Inflammatory macrophage (primary cell): ENCODE measurements at regions not wholly inside any gene's neighbourhood (a gene's known extent, or its start where the extent isn't known, plus 50 kb on each side); places are given as distances from the start of the nearest gene placed in this dataset.
"Not testable (repeated sequence)": the region's sequence is repeated elsewhere in the genome, so short reads cannot be mapped to it uniquely, and the experiment has no call there.

Experiments used
- DNase-seq, 2 donors: peaks; one replicate each; pipeline ENCODE4 v3.0.0-alpha.2; 2020 to 2022

GRCh38 chr6:74705451-74705850 is 500.4 kb downstream of the COL12A1 start:
- DNase-seq: no peak

GRCh38 chr6:74704540-74704939 is 501.3 kb downstream of the COL12A1 start:
- DNase-seq: not testable (repeated sequence)

GRCh38 chr6:74690365-74690764 is 515.5 kb downstream of the COL12A1 start:
- DNase-seq: no peak

DNA sequence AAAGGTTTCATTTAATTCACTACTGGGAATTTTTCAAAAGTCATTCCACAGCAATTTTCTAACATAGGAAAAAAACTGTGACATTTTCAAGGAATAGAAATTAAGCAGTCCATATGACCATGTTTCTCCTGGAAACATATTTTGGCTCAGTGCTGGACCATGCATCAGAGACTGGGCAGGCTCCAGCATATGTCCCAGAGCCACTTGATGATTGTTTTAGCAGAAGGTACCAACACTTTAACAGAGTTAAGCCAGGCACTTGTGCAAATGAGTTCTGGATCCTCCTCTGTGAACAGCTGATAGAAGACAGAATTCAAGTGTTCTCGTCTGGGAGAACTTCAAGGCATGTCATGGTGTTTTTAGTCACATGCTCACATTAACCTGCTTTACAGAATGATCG is 516.3 kb downstream of the COL12A1 start:
- DNase-seq: no peak

GRCh38 chr6:74677463-74677862 is 528.4 kb downstream of the COL12A1 start:
- no peak for DNase-seq

- DNase-seq: no peak
Observed at GRCh38 chr6:74676906-74677305, 528.9 kb downstream of the COL12A1 start.

DNA sequence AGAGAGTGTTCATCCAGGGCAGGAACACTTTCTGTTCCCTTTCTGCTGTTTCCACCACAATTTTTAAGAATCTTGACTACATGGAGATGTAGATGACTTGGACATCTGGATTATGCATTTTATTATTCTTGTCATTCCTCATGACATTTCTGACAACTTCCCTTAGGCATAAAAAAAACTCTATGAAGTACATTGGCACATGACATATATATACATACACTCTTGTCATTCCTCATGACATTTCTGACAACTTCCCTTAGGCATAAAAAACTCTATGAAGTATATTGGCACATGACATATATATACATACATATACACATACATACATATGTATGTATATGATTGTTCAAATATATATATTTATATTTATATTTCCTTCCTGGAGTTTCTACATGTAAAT is 531.5 kb downstream of the COL12A1 start:
- DNase-seq: no peak

- DNase-seq: no peak
Observed at GRCh38 chr6:74671558-74672025, 534.3 kb downstream of the COL12A1 start.

DNA sequence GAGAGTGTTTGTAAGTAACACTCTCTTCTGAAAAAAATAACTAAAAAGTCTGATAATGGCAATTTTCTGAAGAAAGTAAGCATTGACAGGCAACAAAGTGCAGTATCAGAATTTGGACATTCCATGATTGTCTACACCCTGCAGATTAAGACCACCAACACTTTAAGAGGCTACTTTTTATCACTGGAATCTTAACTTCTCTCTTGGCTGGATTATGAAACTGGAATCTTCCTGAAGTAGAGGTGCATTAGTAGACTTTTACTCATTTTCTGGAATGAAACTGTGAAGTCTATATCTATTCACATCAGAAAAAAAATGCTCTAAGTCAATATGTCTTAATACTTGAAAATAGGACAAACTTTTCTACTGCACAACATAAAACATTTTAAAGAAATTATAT is 547.5 kb downstream of the COL12A1 start:
- DNase-seq: no peak

- no peak for DNase-seq
Observed at GRCh38 chr6:74657931-74658330, 547.9 kb downstream of the COL12A1 start.

DNA sequence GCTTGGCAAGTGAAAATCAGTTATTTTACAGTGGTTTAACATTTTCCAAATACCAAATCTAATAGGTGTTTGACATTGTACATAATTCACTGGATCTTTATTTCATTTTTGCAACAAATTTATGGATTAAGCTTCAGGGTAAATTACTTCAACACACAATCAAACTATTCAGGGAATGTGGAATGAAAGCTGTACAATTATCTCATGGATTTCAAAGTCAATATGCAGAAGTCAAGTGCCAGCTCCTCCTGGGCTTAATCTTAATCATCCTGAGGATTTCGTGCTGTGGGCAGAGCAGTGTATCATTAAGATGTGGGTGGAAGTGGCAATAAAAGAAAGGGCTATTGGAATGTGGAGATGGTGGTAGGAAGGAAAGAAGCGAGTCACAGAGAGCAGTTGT is 548.8 kb downstream of the COL12A1 start:
- DNase-seq: no peak

DNA sequence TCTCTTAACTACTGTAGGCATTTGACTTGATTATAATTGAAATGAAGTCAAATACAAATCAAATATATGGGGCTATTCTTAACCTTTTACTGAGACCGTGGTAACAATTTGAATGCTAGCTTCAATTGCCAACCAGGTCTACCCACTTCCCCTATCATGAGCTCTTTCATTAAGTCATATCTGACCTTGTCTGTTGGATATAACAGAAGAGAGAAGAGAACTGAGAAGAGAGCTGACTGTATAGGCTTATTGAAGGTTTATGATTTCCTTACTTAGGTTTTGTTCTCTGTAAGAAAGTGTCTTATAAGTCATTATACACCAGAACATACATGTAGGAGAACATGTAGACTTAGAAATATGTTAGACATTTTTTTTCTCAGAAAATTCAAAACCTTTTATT is 549.4 kb downstream of the COL12A1 start:
- DNase-seq: no peak

DNA sequence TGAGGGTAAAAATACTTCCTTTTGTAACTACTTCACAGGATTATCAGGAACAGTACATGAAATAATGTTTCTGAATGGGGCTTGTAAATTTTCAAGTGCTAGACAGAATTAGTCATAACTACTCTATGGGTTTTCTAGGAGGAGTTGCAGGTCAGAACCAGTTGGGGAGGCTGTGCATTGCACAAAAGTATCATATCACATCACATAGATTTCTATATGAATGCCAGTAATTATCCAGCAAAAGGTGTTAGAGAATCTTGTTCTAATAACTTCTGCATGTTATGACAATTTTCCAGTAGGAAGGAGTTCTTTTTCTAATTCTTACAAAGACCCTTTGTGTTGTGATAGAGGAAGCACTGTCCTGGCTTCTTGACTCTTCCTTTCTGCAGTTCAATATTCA is 551.6 kb downstream of the COL12A1 start:
- no peak for DNase-seq

DNA sequence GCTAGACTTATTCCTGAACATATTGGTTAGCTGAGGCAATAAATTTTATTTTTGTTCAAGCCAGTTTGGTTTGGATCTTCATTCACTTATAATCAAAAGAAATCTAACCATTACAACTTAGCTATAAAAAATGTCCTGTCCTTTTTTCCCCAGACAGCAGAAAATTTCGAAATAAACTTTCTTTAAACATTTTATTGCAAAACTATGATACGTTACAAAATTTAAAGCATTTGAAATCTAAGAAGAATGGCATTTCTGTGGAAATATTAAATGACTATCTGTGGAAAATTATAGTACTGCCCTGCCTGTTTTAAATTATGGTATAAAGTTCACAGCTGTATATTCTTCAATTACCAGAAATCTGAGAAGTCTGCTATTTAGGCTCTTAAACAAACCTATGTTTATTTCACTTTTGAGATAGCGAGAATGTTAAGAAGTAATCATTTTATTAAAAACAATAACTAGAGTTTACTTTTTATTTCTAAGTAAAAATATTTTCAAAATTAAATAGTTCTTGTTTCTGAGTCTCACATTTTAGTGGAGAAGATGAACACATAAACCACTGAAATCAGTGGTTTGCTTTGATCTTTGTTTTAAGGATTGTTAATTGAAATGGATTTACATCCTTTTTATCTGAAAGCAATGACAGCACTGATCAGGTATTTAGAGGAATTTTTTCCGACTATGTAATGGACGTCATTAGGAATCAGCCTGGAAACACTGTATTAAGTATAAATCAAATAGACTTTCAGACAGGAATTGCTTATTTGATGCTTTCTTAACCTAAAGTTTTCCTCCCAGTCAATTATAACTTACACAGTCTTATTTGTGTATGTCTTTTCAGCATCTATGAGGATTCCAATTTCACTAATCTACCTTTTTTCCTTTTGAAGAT is 553.7 kb downstream of the COL12A1 start:
- DNase-seq: no peak

GRCh38 chr6:74650668-74651067 is 555.2 kb downstream of the COL12A1 start:
- no peak for DNase-seq

- no peak for DNase-seq
Observed at GRCh38 chr6:74646461-74646860, 559.4 kb downstream of the COL12A1 start.

DNA sequence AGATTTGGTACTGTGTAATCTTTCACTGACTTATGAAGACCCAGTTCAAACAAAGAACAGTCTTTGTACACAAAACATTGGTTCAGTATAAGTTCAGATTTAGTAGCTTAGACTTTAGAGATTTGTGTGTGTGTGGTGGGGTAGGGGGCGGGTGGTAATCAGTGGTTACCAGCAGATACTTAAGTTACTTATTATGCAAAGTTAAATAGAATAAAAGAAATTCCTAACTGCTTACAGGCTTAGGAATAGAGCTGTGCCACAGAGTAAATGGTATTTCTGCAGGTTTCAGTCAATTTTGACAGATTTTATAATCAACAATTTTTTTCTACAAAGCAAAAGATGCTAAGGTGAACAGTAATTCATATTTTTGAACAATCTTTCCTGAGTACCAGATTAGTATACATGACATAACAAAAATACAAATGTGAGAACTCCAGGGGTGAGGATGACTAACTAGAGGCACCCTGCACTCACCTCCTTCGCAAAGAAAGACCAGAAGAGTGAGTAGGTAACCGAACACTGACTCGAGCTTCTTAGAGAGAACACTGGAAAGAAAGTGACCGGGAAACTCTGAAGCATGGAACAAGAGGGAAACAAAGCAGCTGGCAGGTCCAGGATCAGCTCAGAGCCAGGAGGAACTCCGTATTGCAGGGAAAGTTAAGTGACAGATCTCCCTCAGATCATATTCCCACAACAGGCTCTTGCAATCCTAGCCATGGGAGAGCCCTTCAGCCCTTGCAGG is 560.6 kb downstream of the COL12A1 start:
- no peak for DNase-seq

DNA sequence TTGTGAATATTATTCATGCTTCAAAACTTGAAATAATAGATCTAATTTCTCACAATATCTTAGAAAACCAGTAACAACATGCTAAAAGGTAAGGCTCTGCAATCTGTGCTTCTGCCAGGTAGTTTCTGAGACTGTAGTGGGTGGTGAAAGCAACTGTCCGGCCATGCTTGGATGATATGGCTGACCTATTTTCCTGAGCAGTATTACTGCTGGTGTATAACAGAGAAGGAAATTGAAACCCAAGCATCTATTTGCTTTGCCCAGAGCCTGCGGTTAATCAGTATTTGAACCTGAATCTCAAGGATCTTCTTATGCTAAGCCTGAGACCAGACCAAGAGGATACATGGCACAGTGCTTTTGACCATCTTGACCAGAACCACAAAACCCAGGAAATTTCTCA is 563.8 kb downstream of the COL12A1 start:
- DNase-seq: no peak

DNA sequence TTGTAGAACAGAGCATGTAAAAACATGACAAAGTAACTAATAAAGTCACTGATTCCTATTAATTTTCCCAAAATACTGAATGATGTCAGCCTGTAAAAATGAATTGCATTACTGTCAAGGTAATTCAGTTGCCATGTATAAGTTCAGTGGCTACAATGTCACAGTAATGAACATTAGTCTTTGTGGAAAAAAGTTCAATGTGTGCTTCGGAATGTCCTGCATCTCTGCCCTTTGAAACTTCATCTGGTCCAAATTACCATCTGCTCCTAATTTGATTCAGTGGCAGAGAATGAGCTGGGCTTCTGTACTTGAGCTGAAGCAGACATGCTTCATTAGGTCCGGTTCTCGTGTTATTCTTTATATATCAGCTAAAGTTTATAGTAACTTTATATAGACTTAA is 567.4 kb downstream of the COL12A1 start:
- no peak for DNase-seq

DNA sequence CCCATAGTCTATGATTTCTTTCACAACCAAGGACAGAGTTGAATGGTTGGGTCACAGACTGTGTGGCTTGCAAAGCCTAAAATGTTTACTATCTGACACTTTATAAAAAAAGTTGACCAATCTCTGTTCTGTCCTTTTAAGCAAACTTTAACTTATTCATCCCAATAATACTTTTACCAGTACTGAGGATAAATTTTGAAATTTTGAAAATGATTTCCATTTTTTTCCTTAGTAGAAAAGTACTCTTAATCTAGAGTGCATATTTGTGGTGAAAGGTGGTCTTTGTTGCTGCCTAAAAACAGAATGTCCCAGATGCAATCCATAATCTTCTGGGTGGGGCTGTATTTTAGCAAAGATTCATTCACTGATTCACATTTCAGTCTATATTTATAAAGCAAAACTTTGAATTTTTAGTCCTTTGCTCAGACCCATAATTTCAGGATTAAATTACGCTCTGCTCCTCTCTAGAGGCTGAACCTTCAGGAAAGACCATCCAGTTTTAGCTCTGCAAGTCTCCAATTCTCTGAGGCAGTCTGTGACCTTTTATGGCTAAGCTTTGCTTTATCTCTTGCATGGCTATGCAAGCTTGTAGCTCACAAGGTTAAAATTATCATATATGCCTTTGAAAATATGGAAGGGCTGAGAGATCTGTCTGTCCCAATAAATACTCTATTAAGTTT is 573.5 kb downstream of the COL12A1 start:
- DNase-seq: no peak

DNA sequence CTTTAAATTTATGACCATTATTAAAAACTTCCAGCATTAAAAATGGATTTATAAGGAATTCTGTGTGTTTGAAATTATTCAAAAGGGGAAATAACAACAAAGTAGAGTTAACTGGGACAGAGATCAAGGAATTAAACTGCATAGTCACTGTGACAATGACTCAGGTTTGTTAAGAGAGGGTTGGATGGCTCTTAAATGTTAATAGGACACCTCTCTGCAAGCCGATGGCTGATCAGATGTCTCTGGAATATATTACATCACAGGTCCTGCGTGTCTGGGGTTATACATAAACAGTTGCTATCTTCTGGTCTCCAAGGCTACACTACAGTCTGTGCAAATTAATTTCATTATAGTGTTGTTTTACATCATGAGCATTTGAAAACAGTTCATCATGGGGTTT is 574.3 kb downstream of the COL12A1 start:
- no peak for DNase-seq

GRCh38 chr6:74626288-74626687 is 579.6 kb downstream of the COL12A1 start:
- no peak for DNase-seq

GRCh38 chr6:74623027-74623426 is 582.8 kb downstream of the COL12A1 start:
- no peak for DNase-seq
